Pulmonary artery endothelial cell (primary cell): ENCODE measurements at regions not wholly inside any gene's neighbourhood (a gene's known extent, or its start where the extent isn't known, plus 50 kb on each side); places are given as distances from the start of the nearest gene placed in this dataset.
"Not testable (repeated sequence)": the region's sequence is repeated elsewhere in the genome, so short reads cannot be mapped to it uniquely, and the experiment has no call there.

Experiments used
- DNase-seq: peaks from one replicate; pipeline ENCODE4 v3.0.0-alpha.2; 2011; ENCODE audit warnings: low read depth, low spot score

GRCh38 chr2:2645162-2645855 is 314.2 kb upstream of the MYT1L start:
- no peak for DNase-seq

DNA sequence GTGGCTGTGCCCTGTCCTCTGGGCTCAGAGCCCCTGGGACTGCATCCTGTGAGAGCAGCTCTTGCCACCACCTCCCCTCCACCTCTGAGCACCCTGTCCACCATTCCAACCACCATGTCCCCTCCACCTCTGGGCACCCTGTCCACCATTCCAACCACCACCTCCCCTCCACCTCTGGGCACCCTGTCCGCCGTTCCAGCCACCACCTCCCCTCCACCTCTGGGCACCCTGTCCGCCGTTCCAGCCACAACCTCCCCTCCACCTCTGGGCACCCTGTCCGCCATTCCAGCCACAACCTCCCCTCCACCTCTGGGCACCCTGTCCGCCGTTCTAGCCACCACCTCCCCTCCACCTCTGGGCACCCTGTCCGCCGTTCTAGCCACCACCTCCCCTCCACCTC is 313.7 kb upstream of the MYT1L start:
- DNase-seq: not testable (repeated sequence)

- DNase-seq: no peak
Measured at GRCh38 chr2:2644040-2644439, 313.0 kb upstream of the MYT1L start.

DNA sequence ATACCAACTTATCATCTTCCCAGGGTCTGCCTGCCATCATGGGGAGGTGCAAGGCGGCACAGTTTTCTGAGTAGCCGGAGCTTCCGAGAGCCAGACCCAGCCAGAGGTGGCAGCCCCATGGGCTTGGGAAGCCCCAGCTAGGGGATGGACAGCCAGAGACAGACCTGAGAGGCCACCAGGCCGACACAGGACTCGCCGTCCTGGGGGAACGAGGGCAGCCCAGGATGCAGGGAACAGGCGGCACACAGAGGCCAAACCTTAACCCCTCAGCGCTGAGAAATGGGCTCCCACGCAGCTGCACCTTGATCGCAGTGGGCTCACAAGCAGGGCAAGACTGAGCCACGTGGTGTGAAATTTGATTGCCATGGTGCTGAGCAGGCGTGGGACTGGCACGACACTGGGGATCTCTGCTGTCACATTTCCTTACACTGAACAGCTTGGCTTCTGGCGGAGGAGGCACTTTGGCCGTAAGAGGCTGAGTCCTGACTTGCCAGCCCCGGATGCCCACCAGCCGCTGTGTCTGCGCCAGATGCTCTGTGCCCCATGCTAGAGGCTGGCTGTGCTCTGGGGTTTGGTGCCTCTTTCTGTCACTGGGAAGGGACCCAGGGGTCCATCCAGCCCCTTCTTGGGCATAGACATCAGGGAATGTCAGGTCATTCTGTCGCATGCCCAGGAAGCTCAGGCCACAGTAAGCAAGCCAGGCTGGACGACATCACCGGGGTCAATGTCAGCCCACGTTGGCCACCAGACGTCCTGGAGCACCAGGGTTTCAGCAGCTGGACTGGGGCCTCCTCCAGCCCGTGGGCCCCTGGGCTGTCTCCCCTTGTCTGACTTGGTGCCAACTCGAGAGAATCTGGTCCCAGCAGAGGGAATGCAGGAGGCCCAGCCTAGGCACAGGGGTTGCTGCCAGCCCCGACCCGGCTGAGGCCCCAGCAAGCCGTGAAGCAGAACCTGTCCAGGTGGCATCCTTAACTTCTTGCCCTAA is 312.1 kb upstream of the MYT1L start:
- no peak for DNase-seq

- no peak for DNase-seq
Measured at GRCh38 chr2:2641541-2642410, 310.7 kb upstream of the MYT1L start.

DNA sequence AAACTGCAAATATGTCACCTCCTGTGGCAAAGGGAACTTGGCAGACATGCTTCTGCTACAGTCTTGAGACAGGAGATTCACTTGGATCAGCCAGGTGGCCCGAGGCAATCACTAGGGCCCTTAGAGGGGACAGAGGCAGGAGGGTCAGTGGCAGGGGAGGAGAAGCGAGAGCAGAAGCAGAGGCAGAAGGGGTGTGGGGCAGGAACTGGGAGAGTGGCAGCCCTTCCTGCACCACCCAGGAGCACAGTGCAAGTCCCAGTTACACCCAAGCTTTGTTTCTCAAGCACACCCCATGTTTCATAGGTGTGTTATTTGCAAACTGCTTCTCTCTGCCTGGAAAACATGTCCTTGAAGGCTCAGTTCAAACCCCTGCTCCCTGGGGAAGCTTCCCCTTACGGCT is 309.7 kb upstream of the MYT1L start:
- DNase-seq: no peak

GRCh38 chr2:2640371-2640770 is 309.3 kb upstream of the MYT1L start:
- no peak for DNase-seq

DNA sequence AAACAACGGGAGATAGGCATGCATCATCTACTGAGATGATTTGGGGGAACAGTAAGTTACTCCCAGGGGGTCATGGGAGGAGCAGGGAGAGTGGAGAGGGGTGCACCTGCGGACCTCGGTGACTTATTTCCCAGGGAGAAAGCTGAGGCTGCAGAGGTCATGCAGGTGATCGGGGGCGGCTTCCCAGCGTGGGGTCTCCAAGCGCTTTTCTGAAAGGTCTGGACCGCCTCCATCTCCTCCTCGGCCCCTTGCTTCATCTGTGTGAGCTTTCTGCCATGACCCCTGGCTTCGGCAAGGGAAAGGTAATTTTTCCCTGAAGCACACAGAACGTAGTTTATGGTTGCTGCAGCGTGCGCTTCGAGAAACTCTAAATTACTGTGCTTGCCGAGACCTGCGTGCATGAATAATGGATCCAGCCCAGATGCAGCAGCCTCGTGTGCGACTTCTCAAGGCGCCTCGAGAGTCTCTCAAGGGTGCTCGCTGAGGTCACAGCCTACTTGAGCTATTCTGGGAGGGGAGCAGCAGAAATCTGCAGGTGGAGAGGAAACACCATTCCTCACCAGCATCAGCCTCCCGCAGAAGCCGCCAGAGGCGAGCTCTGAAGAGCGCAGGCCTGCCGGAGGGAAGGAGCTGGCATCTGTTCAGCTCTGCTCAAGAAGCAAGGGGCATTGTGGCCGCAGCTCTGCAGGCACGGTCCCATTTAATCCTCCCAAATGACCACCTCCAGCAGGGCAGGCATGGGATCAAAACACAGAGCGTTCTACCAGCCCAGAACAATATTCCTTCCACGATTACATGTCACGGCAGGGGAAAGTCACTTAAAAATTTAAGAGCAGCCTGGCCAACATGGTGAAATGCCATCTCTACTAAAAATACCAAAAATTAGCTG is 308.4 kb upstream of the MYT1L start:
- DNase-seq: no peak

- no peak for DNase-seq
Measured at GRCh38 chr2:2638547-2639220, 307.6 kb upstream of the MYT1L start.

DNA sequence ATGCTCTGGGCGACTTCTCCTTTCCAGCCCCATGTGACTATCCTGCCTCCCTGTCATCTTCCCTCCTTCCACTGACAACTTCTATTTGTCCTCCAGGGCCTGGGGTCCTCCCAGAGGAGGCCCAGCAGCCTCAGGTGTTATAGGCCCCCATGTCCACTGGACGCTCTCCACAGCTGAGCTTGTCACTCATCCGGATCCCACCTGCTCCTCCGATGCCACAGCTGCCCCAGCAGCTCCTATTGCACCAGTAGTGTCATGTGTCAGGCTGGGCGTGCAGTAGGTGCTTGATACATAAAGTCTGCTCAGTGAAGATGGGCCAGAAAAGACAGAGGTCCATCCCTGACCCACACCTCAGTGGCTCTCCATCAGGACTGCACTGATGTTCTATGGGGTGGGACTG is 305.7 kb upstream of the MYT1L start:
- DNase-seq: no peak

- no peak for DNase-seq
Measured at GRCh38 chr2:2635025-2635528, 304.0 kb upstream of the MYT1L start.

GRCh38 chr2:2633017-2633416 is 301.9 kb upstream of the MYT1L start:
- no peak for DNase-seq

GRCh38 chr2:2623939-2624338 is 292.9 kb upstream of the MYT1L start:
- no peak for DNase-seq

GRCh38 chr2:2621855-2622254 is 290.8 kb upstream of the MYT1L start:
- DNase-seq: no peak

DNA sequence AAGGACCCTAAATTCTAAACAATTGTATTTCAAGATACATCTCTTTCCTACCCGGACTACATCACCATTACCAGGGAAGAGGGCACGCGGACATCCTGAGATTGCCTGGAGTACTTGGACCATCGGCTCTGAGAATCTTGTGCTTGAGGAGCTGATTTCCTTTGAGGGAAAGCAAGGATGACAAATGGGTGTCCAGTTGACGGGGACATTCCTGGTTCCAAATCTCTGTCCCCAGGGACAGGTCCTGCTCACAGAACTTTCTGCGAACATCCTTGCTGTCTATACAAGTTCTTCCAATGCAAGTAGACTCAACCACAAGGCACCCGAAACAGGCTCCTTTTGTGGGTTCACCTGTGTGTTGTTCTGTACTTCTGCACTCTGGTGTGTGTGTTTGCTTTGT is 289.5 kb upstream of the MYT1L start:
- DNase-seq: no peak

DNA sequence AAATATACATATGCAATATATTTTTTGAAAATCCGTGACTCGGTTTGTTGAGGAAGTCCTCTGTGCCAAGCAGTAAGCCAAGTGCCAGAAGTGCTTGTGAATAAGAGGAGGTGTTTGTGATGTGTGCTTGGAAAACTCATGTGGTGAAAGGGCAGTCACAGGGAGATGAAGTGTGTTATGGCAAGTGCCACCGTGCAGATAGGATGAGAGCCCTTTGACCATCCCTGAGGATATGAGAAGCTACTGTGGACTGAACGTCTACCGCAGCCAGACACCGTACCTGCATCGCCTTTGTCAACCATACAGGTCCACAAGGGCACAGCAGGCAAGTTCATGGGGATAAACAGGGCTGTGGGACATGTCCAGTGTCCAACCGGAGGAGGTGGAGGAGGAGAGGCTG is 288.9 kb upstream of the MYT1L start:
- no peak for DNase-seq

GRCh38 chr2:2614452-2614851 is 283.4 kb upstream of the MYT1L start:
- no peak for DNase-seq

DNA sequence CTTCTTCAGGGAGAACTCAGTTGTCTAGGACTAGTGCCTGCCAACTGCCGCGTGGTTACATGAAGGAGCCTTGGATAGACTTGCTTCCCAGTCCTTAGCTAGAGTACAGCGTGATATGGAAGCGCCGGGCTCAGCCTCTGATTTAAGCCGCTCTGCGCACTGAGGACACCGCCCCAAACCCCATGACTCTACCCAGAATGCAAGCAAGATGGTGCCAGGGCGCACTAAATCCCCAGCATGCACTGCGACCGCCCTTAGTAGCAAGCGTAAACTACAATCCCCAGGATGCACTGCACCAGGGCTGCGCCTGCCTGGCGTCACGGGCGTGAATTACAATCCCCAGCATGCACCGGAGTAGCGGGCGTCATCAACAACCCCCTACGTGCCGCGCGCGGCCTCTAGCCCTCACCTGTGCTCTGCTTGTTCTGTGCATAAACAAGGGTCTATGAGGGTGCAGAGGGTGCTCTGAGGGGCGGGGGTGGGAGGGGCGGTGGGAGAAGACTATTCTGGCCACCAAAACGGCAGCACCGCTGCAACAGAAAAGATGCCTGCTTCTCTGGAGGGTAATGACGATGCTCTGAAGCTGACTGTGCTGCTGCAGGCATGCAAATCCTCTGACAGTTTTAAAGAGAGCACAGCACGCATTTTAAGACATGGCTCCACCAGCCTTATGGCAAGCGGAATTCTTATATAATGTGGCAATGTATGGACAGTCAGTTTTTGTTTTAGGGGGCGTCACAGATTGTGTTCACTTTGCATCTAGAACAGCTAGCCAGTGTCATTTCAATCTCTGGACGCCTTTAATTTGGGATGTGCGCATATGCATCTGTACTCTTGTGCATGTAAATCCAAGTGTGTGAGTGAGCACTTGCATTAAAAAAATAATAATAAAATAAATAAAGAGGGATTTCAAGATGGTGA is 282.5 kb upstream of the MYT1L start:
- DNase-seq: no peak

- DNase-seq: no peak
Measured at GRCh38 chr2:2610751-2611150, 279.7 kb upstream of the MYT1L start.
